OCI-LY1 (cell line): ENCODE measurements at regions not wholly inside any gene's neighbourhood (a gene's known extent, or its start where the extent isn't known, plus 50 kb on each side); places are given as distances from the start of the nearest gene placed in this dataset.

Experiments used
- H2AFZ ChIP-seq: fragments of 200-600 bp; sonication (generic), shearing (Covaris generic); 2 replicates; pipeline ENCODE4 v1.6.0; 2014; ENCODE audit warnings: antibody characterized with exemption, mild to moderate bottlenecking, low read length
- H3F3A ChIP-seq: fragments of 200-600 bp; sonication (generic), shearing (Covaris generic); 2 replicates; pipeline ENCODE4 v1.6.0; 2014; ENCODE audit warnings: mild to moderate bottlenecking, antibody characterized with exemption, low read length, moderate library complexity; ENCODE audit not compliant: insufficient read depth
- H3K27ac ChIP-seq: fragments of 200-600 bp; sonication (generic); 2 replicates; pipeline ENCODE4 v1.5.1; 2014; ENCODE audit warnings: low read length, mixed run types, mild to moderate bottlenecking, low read depth; ENCODE audit not compliant: poor library complexity, severe bottlenecking
- H3K27me3 ChIP-seq: fragments of 200-600 bp; sonication (generic); 2 replicates; pipeline ENCODE4 v1.6.0; 2014; ENCODE audit warnings: antibody characterized with exemption, mild to moderate bottlenecking, low read length, moderate library complexity; ENCODE audit not compliant: insufficient read depth
- H3K36me3 ChIP-seq: fragments of 200-600 bp; sonication (generic); 2 replicates; pipeline ENCODE4 v1.6.1; 2014; ENCODE audit warnings: mild to moderate bottlenecking, antibody characterized with exemption, low read length, moderate library complexity, mixed read lengths; ENCODE audit not compliant: insufficient read depth
- H3K4me1 ChIP-seq: fragments of 200-600 bp; sonication (generic); 2 replicates; pipeline ENCODE4 v1.5.1; 2014; ENCODE audit warnings: mild to moderate bottlenecking, low read length, moderate library complexity; ENCODE audit not compliant: insufficient read depth, severe bottlenecking
- H3K4me2 ChIP-seq: fragments of 200-600 bp; sonication (generic), shearing (Covaris generic); 2 replicates; pipeline ENCODE4 v1.6.1; 2014; ENCODE audit warnings: low read length
- H3K4me3 ChIP-seq: fragments of 200-600 bp; sonication (generic); 2 replicates; pipeline ENCODE4 v1.5.1; 2014; ENCODE audit warnings: low read length, low read depth, mild to moderate bottlenecking, mixed read lengths; ENCODE audit not compliant: poor library complexity, severe bottlenecking
- H3K79me2 ChIP-seq: fragments of 200-600 bp; shearing (Covaris generic); 2 replicates; pipeline ENCODE4 v1.6.1; 2016; ENCODE audit warnings: mixed run types, low read length, mixed read lengths; ENCODE audit not compliant: insufficient read depth
- H3K9ac ChIP-seq: fragments of 200-600 bp; sonication (generic), shearing (Covaris generic); 2 replicates; pipeline ENCODE4 v1.6.1; 2014; ENCODE audit warnings: mild to moderate bottlenecking, low read length, mixed read lengths
- H3K9me2 ChIP-seq: fragments of 200-600 bp; sonication (generic), shearing (Covaris generic); 2 replicates; pipeline ENCODE4 v1.6.1; 2014; ENCODE audit warnings: low read depth, mild to moderate bottlenecking, low read length, mixed read lengths
- H3K9me3 ChIP-seq: fragments of 200-600 bp; shearing (Covaris generic); 2 replicates; pipeline ENCODE4 v1.6.1; 2014; ENCODE audit warnings: low read length, mixed read lengths
- H4K20me1 ChIP-seq: fragments of 200-600 bp; sonication (generic), shearing (Covaris generic); 2 replicates; pipeline ENCODE4 v1.6.0; 2016; ENCODE audit warnings: mild to moderate bottlenecking, low read length; ENCODE audit not compliant: insufficient read depth
- CTCF ChIP-seq: fragments of 200-600 bp; sonication (generic), shearing (Covaris generic); IDR thresholded peaks from 2 replicates; pipeline ENCODE4 v1.5.1; 2017; ENCODE audit warnings: mild to moderate bottlenecking, antibody characterized with exemption, low read length, moderate library complexity, mixed read lengths
- EZH2 ChIP-seq: fragments of 200-600 bp; sonication (generic), shearing (Covaris generic); IDR thresholded peaks from 2 replicates; pipeline ENCODE4 v1.8.0; 2017; ENCODE audit warnings: borderline replicate concordance, mixed run types, mild to moderate bottlenecking, antibody characterized with exemption, low read length, moderate library complexity, mixed read lengths

- Histone ChIP-seq H3K27ac (no peak overlapping the region), H3K27me3 (no peaks in the 10 kb centered on the region; the same call in 1 of the 2 replicates), H3K4me1 (no peaks in the 10 kb centered on the region)
Observed at GRCh38 chr14:104274806-104275205, 136.4 kb downstream of the KIF26A start.

GRCh38 chr14:104277416-104278213 is 139.2 kb downstream of the KIF26A start:
- Histone ChIP-seq H3K36me3 (no peaks in the 10 kb centered on the region), H4K20me1 (no peaks in the 10 kb centered on the region), H3K4me1 (no peaks in the 10 kb centered on the region), H3K9me3 (no peaks in the 10 kb centered on the region), H3K9ac (no peak overlapping the region), H2AFZ (no peak overlapping the region), H3K4me2 (no peak overlapping the region), H3K27ac (no peak overlapping the region), H3K79me2 (no peaks in the 10 kb centered on the region), H3K4me3 (no peak overlapping the region), H3K27me3 (no peaks in the 10 kb centered on the region), H3F3A (no peaks in the 10 kb centered on the region), H3K9me2 (no peaks in the 10 kb centered on the region)
- TF ChIP-seq EZH2 (no peak), CTCF (no peak)

More at GRCh38 chr14:104274806-104275205, 136.4 kb downstream of the KIF26A start:
- no peak overlapping the region for H3K4me2 ChIP-seq
- H3F3A ChIP-seq = no peaks in the 10 kb centered on the region
- H3K4me3 ChIP-seq = no peak overlapping the region
- no peak overlapping the region for H2AFZ ChIP-seq
- no peak overlapping the region for H3K9ac ChIP-seq
- no peaks in the 10 kb centered on the region for H4K20me1 ChIP-seq
- no peaks in the 10 kb centered on the region for H3K79me2 ChIP-seq
- no peaks in the 10 kb centered on the region for H3K9me3 ChIP-seq
- TF ChIP-seq EZH2 (no peak), CTCF (no peak)
- no peaks in the 10 kb centered on the region for H3K36me3 ChIP-seq
- H3K9me2 ChIP-seq = no peaks in the 10 kb centered on the region

GRCh38 chr14:104278214-104278534 is 139.8 kb downstream of the KIF26A start:
- H3F3A ChIP-seq = no peaks in the 10 kb centered on the region
- H3K27ac ChIP-seq = no peak overlapping the region
- H3K9ac ChIP-seq = no peak overlapping the region
- no peak overlapping the region for H3K4me3 ChIP-seq
- H3K4me2 ChIP-seq = no peak overlapping the region
- no peaks in the 10 kb centered on the region for H4K20me1 ChIP-seq
- no peak overlapping the region for H2AFZ ChIP-seq
- no peaks in the 10 kb centered on the region for H3K27me3 ChIP-seq
- H3K79me2 ChIP-seq = no peaks in the 10 kb centered on the region
- no peaks in the 10 kb centered on the region for H3K9me3 ChIP-seq
- H3K4me1 ChIP-seq = no peaks in the 10 kb centered on the region
- no peaks in the 10 kb centered on the region for H3K9me2 ChIP-seq
- no peaks in the 10 kb centered on the region for H3K36me3 ChIP-seq
- TF ChIP-seq EZH2 = no peak
- TF ChIP-seq CTCF = no peak
